Endothelial cell of umbilical vein (primary cell): ENCODE measurements at regions not wholly inside any gene's neighbourhood (a gene's known extent, or its start where the extent isn't known, plus 50 kb on each side); places are given as distances from the start of the nearest gene placed in this dataset.

Source experiments
- BruUV-seq: library from RNA; stranded (reverse); fragments of 400-500 nt; replicated peaks from 2 replicates; lab custom pipeline; 2021; lab: Mats Ljungman, UMichigan
- CTCF ChIA-PET: fragments of 300-600, 350-600 bp; sonication (Branson Sonifier 250); formaldehyde crosslinking; loops from one replicate; lab custom pipeline; 2021; ENCODE audit warnings: antibody characterized with exemption, inconsistent platforms; lab: Charles Lee
- POLR2A ChIA-PET: fragments of 300-600, 350-600 bp; sonication (Branson Sonifier 250); formaldehyde crosslinking; loops from one replicate; lab custom pipeline; 2021; ENCODE audit warnings: antibody characterized with exemption, inconsistent platforms; lab: Charles Lee
- DNase-seq: peaks from one replicate; pipeline ENCODE4 v3.0.0-alpha.2; 2011; ENCODE audit warnings: low read depth, low spot score
- FAIRE-seq: peaks from 2 replicates; lab custom pipeline; 2011; peaks lifted over from hg19 to GRCh38; lab: Jason Lieb, UNC
- H2AFZ ChIP-seq: 2 replicates; pipeline ENCODE4 v1.6.0; 2012; ENCODE audit warnings: low read depth, low read length, control low read depth, inconsistent platforms
- H3K27ac ChIP-seq: 2 replicates; pipeline ENCODE4 v1.5.1; 2011; ENCODE audit warnings: low read depth, mild to moderate bottlenecking, control low read depth, low read length, moderate library complexity; ENCODE audit not compliant: insufficient read depth
- H3K27me3 ChIP-seq, 2 experiments: 2 replicates each; pipeline versions ENCODE4 v1.6.0 to v1.6.1; 2011; ENCODE audit warnings: low read length in 2 of 2, mixed read lengths in 1 of 2; ENCODE audit not compliant: control insufficient read depth in 2 of 2, insufficient read depth in 2 of 2
- H3K36me3 ChIP-seq, 2 experiments: 2 replicates in 1 of 2; 3 replicates in 1 of 2; pipeline ENCODE4 v1.5.1; 2011; ENCODE audit warnings: low read length in 2 of 2, mild to moderate bottlenecking in 1 of 2, moderate library complexity in 1 of 2; ENCODE audit not compliant: control insufficient read depth in 2 of 2, insufficient read depth in 2 of 2; ENCODE audit errors: extremely low read depth in 1 of 2
- H3K4me1 ChIP-seq: 3 replicates; pipeline ENCODE4 v1.5.1; 2011; ENCODE audit warnings: mild to moderate bottlenecking, low read length; ENCODE audit not compliant: control insufficient read depth, insufficient read depth; ENCODE audit errors: extremely low read depth
- H3K4me2 ChIP-seq: 2 replicates; pipeline ENCODE4 v1.6.1; 2011; ENCODE audit warnings: low read length, control low read depth, mixed read lengths; ENCODE audit not compliant: insufficient read depth
- H3K4me3 ChIP-seq, 3 experiments: fragments of 200-600 bp in 1 of 3; sonication (generic), shearing (Covaris generic) in 1 of 3; replicated peaks in 1 of 3; 2 replicates each; pipeline ENCODE4 v1.5.1; 2011 to 2016; ENCODE audit warnings: control low read depth in 3 of 3, low read length in 3 of 3, mild to moderate bottlenecking in 2 of 3, inconsistent platforms in 1 of 3, low read depth in 1 of 3, moderate library complexity in 1 of 3; ENCODE audit not compliant: insufficient read depth in 1 of 3
- H3K79me2 ChIP-seq: 2 replicates; pipeline ENCODE4 v1.6.0; 2012; ENCODE audit warnings: low read length, inconsistent platforms; ENCODE audit not compliant: control insufficient read depth, insufficient read depth
- H3K9ac ChIP-seq: replicated peaks from 2 replicates; pipeline ENCODE3; 2011; ENCODE audit warnings: low read length, control low read depth; ENCODE audit not compliant: insufficient read depth; ENCODE audit errors: extremely low read depth
- H3K9me1 ChIP-seq: replicated peaks from 3 replicates; pipeline ENCODE4 v1.6.0; 2011; ENCODE audit warnings: mild to moderate bottlenecking, low read length; ENCODE audit not compliant: control insufficient read depth, insufficient read depth; ENCODE audit errors: extremely low read depth
- H3K9me3 ChIP-seq: replicated peaks from 2 replicates; pipeline ENCODE4 v1.5.1; 2012; ENCODE audit warnings: low read length, inconsistent platforms; ENCODE audit not compliant: control insufficient read depth, insufficient read depth
- H4K20me1 ChIP-seq: replicated peaks from 2 replicates; pipeline ENCODE3; 2011; ENCODE audit warnings: mild to moderate bottlenecking, low read length; ENCODE audit not compliant: control insufficient read depth, insufficient read depth; ENCODE audit errors: extremely low read depth
- CTCF ChIP-seq, 2 donors: IDR thresholded peaks; 1 replicate in 1 of 2; 2 replicates in 1 of 2; pipeline ENCODE4 v1.5.1; 2011; ENCODE audit warnings: low read length in 2 of 2, mild to moderate bottlenecking in 2 of 2, moderate library complexity in 2 of 2, control low read depth in 1 of 2, inconsistent platforms in 1 of 2, low read depth in 1 of 2; ENCODE audit not compliant: insufficient read depth in 1 of 2; ENCODE audit errors: extremely low read depth in 1 of 2
- EZH2 ChIP-seq: IDR thresholded peaks from 2 replicates; pipeline ENCODE4 v1.6.1; 2012; ENCODE audit warnings: borderline replicate concordance, low read depth, mild to moderate bottlenecking, moderate library complexity, low read length, inconsistent platforms; ENCODE audit not compliant: severe bottlenecking
- FOS ChIP-seq: IDR thresholded peaks from 2 replicates; pipeline ENCODE4 v1.6.1; 2011; ENCODE audit warnings: mild to moderate bottlenecking, low read length, moderate library complexity, borderline replicate concordance; ENCODE audit not compliant: insufficient read depth
- GATA2 ChIP-seq: IDR thresholded peaks from 2 replicates; pipeline ENCODE4 v1.7.0; 2011; ENCODE audit warnings: low read depth, mild to moderate bottlenecking, moderate library complexity, mixed read lengths, low read length; ENCODE audit not compliant: insufficient read length, insufficient read depth
- JUN ChIP-seq: IDR thresholded peaks from 2 replicates; pipeline ENCODE4 v1.6.1; 2011; ENCODE audit warnings: borderline replicate concordance, low read depth; ENCODE audit not compliant: insufficient read length, insufficient read depth
- MYC ChIP-seq: IDR thresholded peaks from one replicate; pipeline ENCODE4 v1.6.1; 2011; ENCODE audit warnings: mild to moderate bottlenecking, low read depth, low read length
- POLR2A ChIP-seq: IDR thresholded peaks from 2 replicates; pipeline ENCODE4 v1.6.1; 2012; ENCODE audit warnings: low read depth, mild to moderate bottlenecking, control low read depth, low read length
- POLR2AphosphoS5 ChIP-seq: IDR thresholded peaks from 2 replicates; pipeline ENCODE4 v1.6.1; 2012; ENCODE audit warnings: low read depth, mild to moderate bottlenecking, control low read depth, low read length, moderate library complexity; ENCODE audit not compliant: insufficient read depth
- dilution Hi-C: fragments of 300-500 bp; cut with MboI; formaldehyde crosslinking; loops from one replicate; pipeline ENCODE4 v1.15.0; 2019; ENCODE audit warnings: low sequenced_read_pairs; ENCODE audit not compliant: extremely low pct_ligation_motif_present
- intact Hi-C: fragments of 100-400 bp; cut with micrococcal nuclease; formaldehyde crosslinking; loops from one replicate; pipeline ENCODE4 v1.10.0; 2022
- TF ChIP-seq, protein P1 (sequence below): IDR thresholded peaks from 2 replicates; pipeline ENCODE4 v1.6.1; 2011; ENCODE audit not compliant: insufficient read depth, insufficient read length

DNA sequence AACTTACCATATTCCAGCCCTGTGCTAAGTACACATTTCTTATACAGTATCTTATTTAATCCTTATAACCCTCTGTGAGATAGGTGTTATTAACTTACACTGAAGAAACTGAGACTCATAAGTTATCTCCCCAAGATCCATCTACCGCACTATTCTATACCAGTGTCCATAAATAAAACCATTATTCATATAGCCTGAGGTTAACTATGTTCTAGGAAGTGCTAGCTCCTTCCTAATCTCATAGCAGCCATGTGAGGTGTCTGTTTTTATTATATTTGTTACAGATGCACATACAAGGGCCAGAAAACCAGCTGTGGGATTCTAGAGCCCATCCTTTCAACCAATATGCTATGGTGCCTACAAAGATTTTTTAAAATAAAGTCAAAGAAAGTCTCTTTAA, 100.3 kb upstream of the RAP1B start:
- H3K9ac ChIP-seq: no peak overlapping the region
- no peak overlapping the region for H3K27ac ChIP-seq
- no peaks in the 10 kb centered on the region for H3K9me1 ChIP-seq
- H3K36me3 ChIP-seq: no peaks in the 10 kb centered on the region
- intact Hi-C loops (no loop called here), dilution Hi-C loops (no loop called here)
- H3K79me2 ChIP-seq: no peaks in the 10 kb centered on the region
- H3K4me1 ChIP-seq: no peaks in the 10 kb centered on the region
- FAIRE-seq (no peak), DNase-seq (no peak)
- H3K27me3 ChIP-seq: peaks cover 0 to 2% of the 10 kb centered on the region in 2 experiments
- H3K9me3 ChIP-seq: no peaks in the 10 kb centered on the region
- ChIA-PET CTCF (interaction anchor here (1.1 to 3.2 kb wide), 3 partner anchors 10 to 29 kb away, joined by 4 to 13 read pairs (median 9); no protein-coding TSS in a partner anchor), POLR2A (no interaction called here)
- no peak overlapping the region for H3K4me2 ChIP-seq
- no TSS peak for BruUV-seq
- H3K4me3 ChIP-seq: no peak overlapping the region
- no peak overlapping the region for H2AFZ ChIP-seq
- no peaks in the 10 kb centered on the region for H4K20me1 ChIP-seq
- TF ChIP-seq POLR2A: no peak
- TF ChIP-seq EZH2: no peak
- TF ChIP-seq FOS: no peak
- no peak for TF ChIP-seq MYC
- no peak for TF ChIP-seq JUN
- TF ChIP-seq POLR2AphosphoS5: no peak
- TF ChIP-seq, protein P1, sequence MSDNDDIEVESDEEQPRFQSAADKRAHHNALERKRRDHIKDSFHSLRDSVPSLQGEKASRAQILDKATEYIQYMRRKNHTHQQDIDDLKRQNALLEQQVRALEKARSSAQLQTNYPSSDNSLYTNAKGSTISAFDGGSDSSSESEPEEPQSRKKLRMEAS: no peak
- no peak for TF ChIP-seq CTCF (IDR thresholded peaks at IDR 0.05; ENCODE audit: extremely low read depth in 1 of 2, insufficient read depth in 1 of 2, low read depth in 1 of 2, low read length in 2 of 2)
- TF ChIP-seq GATA2: no peak
